Sigmoid colon (tissue), 6 donors: ENCODE measurements at regions not wholly inside any gene's neighbourhood (a gene's known extent, or its start where the extent isn't known, plus 50 kb on each side); places are given as distances from the start of the nearest gene placed in this dataset.

Experiments
- DNase-seq: peaks from one replicate; pipeline ENCODE4 v3.0.0-alpha.2; 2019
- H3K27ac ChIP-seq, 4 donors: fragments of 200-600 bp; sonication (generic); one replicate each; pipeline ENCODE4 v1.5.1; 2016 to 2019; ENCODE audit warnings: mild to moderate bottlenecking in 1 of 4
- H3K27me3 ChIP-seq, 3 donors: fragments of 200-600 bp; sonication (generic); one replicate each; pipeline ENCODE4 v1.5.1; 2019; ENCODE audit warnings: mild to moderate bottlenecking in 1 of 3
- H3K36me3 ChIP-seq, 4 donors: fragments of 200-600 bp; sonication (generic); one replicate each; pipeline ENCODE4 v1.5.1; 2016 to 2019
- H3K4me1 ChIP-seq, 4 donors: fragments of 200-600 bp; sonication (generic); one replicate each; pipeline ENCODE4 v1.5.1; 2017 to 2019
- H3K4me3 ChIP-seq, 4 donors: fragments of 200-600 bp; sonication (generic); one replicate each; pipeline ENCODE4 v1.5.1; 2017 to 2019; ENCODE audit warnings: mild to moderate bottlenecking in 2 of 4, moderate library complexity in 1 of 4
- H3K9me3 ChIP-seq, 4 donors: fragments of 200-600 bp in 3 of 4; sonication (generic) in 3 of 4; one replicate each; pipeline versions ENCODE4 v1.5.1 to v1.6.1; 2013 to 2019
- CTCF ChIP-seq, 4 experiments: fragments of 450-650 bp in 3 of 4; fragments of 200-600 bp in 1 of 4; IDR thresholded peaks; one replicate each; pipeline ENCODE4 v1.5.1; 2016 to 2019; ENCODE audit warnings: antibody characterized with exemption in 4 of 4, mild to moderate bottlenecking in 3 of 4, moderate library complexity in 2 of 4
- EP300 ChIP-seq, 4 donors: sonication (generic); formaldehyde crosslinking; IDR thresholded peaks; one replicate each; pipeline ENCODE4 v1.6.1; 2017; ENCODE audit warnings: antibody characterized with exemption in 4 of 4
- POLR2A ChIP-seq, 2 donors: fragments of 450-650 bp; IDR thresholded peaks; one replicate each; pipeline ENCODE4 v1.6.1; 2016; ENCODE audit warnings: antibody characterized with exemption in 2 of 2, mild to moderate bottlenecking in 2 of 2, moderate library complexity in 2 of 2
- POLR2AphosphoS5 ChIP-seq, 4 donors: sonication (generic); formaldehyde crosslinking; IDR thresholded peaks; one replicate each; pipeline ENCODE4 v1.6.1; 2017; ENCODE audit warnings: antibody characterized with exemption in 4 of 4
- WGBS, 2 donors: extraction: QIAGEN DNeasy Blood & Tissue Kit; methylation state at CpG; one replicate each; pipeline ENCODE4 v1.1.7; 2013; 5-methylcytosine and 5-hydroxymethylcytosine counted together
- intact Hi-C: fragments of 100-400 bp; cut with DNase I; formaldehyde crosslinking; loops from one replicate; pipeline ENCODE4 v1.15.1; 2023
- donor health status: healthy with polysubstance abuse.
- donor health status: healthy.

- no peaks in the 10 kb centered on the region for H3K9me3 ChIP-seq
- WGBS, 2 donors: 84% methylated on average over 5 of the region's 5 CpGs
- TF ChIP-seq EP300 (IDR thresholded peaks at IDR 0.05) (no peak), POLR2A (IDR thresholded peaks at IDR 0.05) (no peak), CTCF (IDR thresholded peaks at IDR 0.05) (no peak)
- no peaks in the 10 kb centered on the region for H3K36me3 ChIP-seq
- intact Hi-C loops: no loop called here
- no peak overlapping the region for H3K27ac ChIP-seq
- no peak overlapping the region for H3K4me3 ChIP-seq
- no peaks in the 10 kb centered on the region for H3K27me3 ChIP-seq
- H3K4me1 ChIP-seq: peaks cover 0 to 19% (median 17%) of the 10 kb centered on the region in 4 donors
- no peak for DNase-seq
These were observed 143.1 kb downstream of the TTC32 start for GRCh38 chr2:19758658-19759057.

DNA sequence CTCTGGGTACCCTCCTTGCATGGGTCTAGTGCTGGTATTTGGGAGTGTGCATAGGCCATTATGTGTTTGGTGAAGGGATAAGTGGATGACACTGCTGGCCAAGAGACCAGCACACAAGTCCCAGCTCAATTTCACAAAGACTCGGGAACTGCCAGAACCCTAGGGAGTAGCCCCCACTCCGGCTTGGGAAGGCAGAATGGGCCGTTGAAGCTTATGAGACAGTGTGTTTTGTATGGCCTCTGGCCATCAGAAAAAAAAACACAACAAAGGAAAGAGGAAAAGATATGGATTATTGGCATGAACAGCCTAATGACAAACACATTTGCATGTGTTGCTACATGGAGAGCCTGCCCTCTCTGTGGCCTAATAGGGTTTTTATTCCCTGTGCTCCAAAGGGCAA, 144.2 kb downstream of the TTC32 start:
- Histone ChIP-seq H3K36me3 (no peaks in the 10 kb centered on the region), H3K9me3 (no peaks in the 10 kb centered on the region), H3K27me3 (no peaks in the 10 kb centered on the region), H3K4me1 (peaks cover 0 to 15% (median 9%) of the 10 kb centered on the region in 4 donors), H3K4me3 (no peak overlapping the region), H3K27ac (no peak overlapping the region)
- 73 to 86% methylated on average over 3 of the region's 3 CpGs for WGBS, 2 donors
- intact Hi-C loops: no loop called here
- TF ChIP-seq EP300 (IDR thresholded peaks at IDR 0.05) (no peak), POLR2A (IDR thresholded peaks at IDR 0.05) (no peak), CTCF (IDR thresholded peaks at IDR 0.05) (no peak), POLR2AphosphoS5 (IDR thresholded peaks at IDR 0.05) (no peak)
- DNase-seq: no peak

GRCh38 chr2:19754907-19755306, 146.9 kb downstream of the TTC32 start:
- H3K27me3 ChIP-seq: peaks cover 0 to 18% (median 0%) of the 10 kb centered on the region in 3 donors
- no peak for DNase-seq
- H3K4me1 ChIP-seq: peaks cover 0 to 12% (median 2%) of the 10 kb centered on the region in 4 donors
- 86 to 88% methylated on average over 10 of the region's 10 CpGs for WGBS, 2 donors
- no peak overlapping the region for H3K4me3 ChIP-seq
- H3K9me3 ChIP-seq: no peaks in the 10 kb centered on the region
- intact Hi-C loops: no loop called here
- TF ChIP-seq EP300 (IDR thresholded peaks at IDR 0.05) (no peak), POLR2A (IDR thresholded peaks at IDR 0.05) (no peak), POLR2AphosphoS5 (IDR thresholded peaks at IDR 0.05) (no peak), CTCF (IDR thresholded peaks at IDR 0.05) (no peak)
- no peak overlapping the region for H3K27ac ChIP-seq
- no peaks in the 10 kb centered on the region for H3K36me3 ChIP-seq

DNA sequence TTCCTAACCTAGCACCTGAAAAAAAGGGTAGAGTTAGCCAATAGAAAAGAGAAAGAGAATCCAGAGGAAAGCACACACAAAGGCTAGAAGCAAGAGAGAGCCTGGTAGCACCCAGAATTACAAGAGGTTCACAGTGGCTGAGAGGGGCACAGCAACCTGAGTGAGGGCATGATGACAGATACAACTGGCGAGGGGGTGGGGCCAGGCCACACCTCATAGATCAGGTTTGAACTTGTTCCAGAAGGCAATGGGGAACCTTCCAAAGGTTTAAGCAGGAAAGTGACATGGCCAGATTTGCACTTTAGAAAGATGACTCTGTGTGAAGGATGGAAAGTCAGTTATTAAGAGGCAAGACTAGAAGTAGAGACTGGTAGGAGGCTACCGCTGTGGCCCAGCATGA, 148.0 kb downstream of the TTC32 start:
- no peak overlapping the region for H3K27ac ChIP-seq
- peaks cover 0 to 22% (median 0%) of the 10 kb centered on the region in 3 donors for H3K27me3 ChIP-seq
- no peak for DNase-seq
- no peak for TF ChIP-seq CTCF (IDR thresholded peaks at IDR 0.05)
- TF ChIP-seq POLR2AphosphoS5 (IDR thresholded peaks at IDR 0.05): no peak
- TF ChIP-seq POLR2A (IDR thresholded peaks at IDR 0.05): no peak
- no peak for TF ChIP-seq EP300 (IDR thresholded peaks at IDR 0.05)
- peaks cover 0 to 12% (median 2%) of the 10 kb centered on the region in 4 donors for H3K4me1 ChIP-seq
- no peaks in the 10 kb centered on the region for H3K36me3 ChIP-seq
- H3K9me3 ChIP-seq: no peaks in the 10 kb centered on the region
- intact Hi-C loops: no loop called here
- H3K4me3 ChIP-seq: no peak overlapping the region
- WGBS, 2 donors: 88 to 90% methylated on average over 2 of the region's 2 CpGs

GRCh38 chr2:19753314-19753713, 148.5 kb downstream of the TTC32 start:
- no peak for TF ChIP-seq POLR2AphosphoS5 (IDR thresholded peaks at IDR 0.05)
- no peak for TF ChIP-seq EP300 (IDR thresholded peaks at IDR 0.05)
- TF ChIP-seq CTCF (IDR thresholded peaks at IDR 0.05): no peak
- TF ChIP-seq POLR2A (IDR thresholded peaks at IDR 0.05): no peak
- Histone ChIP-seq H3K4me1 (peaks cover 0 to 12% (median 2%) of the 10 kb centered on the region in 4 donors), H3K27ac (no peak overlapping the region), H3K36me3 (no peaks in the 10 kb centered on the region), H3K27me3 (peaks cover 0 to 22% (median 0%) of the 10 kb centered on the region in 3 donors), H3K9me3 (no peaks in the 10 kb centered on the region), H3K4me3 (no peak overlapping the region)
- no peak for DNase-seq
- 87 to 91% methylated on average over 1 of the region's 1 CpG for WGBS, 2 donors
- intact Hi-C loops: no loop called here
